Endodermal cell (in vitro differentiated cells): ENCODE measurements at regions not wholly inside any gene's neighbourhood (a gene's known extent, or its start where the extent isn't known, plus 50 kb on each side); places are given as distances from the start of the nearest gene placed in this dataset.

Source experiments
- DNase-seq: peaks from one replicate; pipeline ENCODE4 v3.0.0-alpha.2; 2017
- H3K27ac ChIP-seq: 2 replicates; pipeline ENCODE4 v1.5.1; 2013; ENCODE audit warnings: mild to moderate bottlenecking, low read depth, low read length, moderate library complexity
- H3K27me3 ChIP-seq: 2 replicates; pipeline ENCODE4 v1.6.1; 2013; ENCODE audit warnings: mild to moderate bottlenecking, low read length, moderate library complexity; ENCODE audit not compliant: insufficient read depth, control insufficient read depth, poor library complexity, severe bottlenecking
- H3K36me3 ChIP-seq: 2 replicates; pipeline ENCODE4 v1.7.0; 2013; ENCODE audit warnings: mild to moderate bottlenecking, low read length, moderate library complexity; ENCODE audit not compliant: control insufficient read depth, insufficient read depth
- H3K4me1 ChIP-seq: one replicate; pipeline ENCODE4 v1.7.0; 2013; ENCODE audit warnings: low read length; ENCODE audit not compliant: control insufficient read depth, insufficient read depth
- H3K4me3 ChIP-seq: 2 replicates; pipeline ENCODE4 v1.5.1; 2013; ENCODE audit warnings: mild to moderate bottlenecking, low read length, moderate library complexity
- H3K9ac ChIP-seq: 2 replicates; pipeline ENCODE4 v1.6.1; 2013; ENCODE audit warnings: mild to moderate bottlenecking, low read length, moderate library complexity; ENCODE audit not compliant: poor library complexity, severe bottlenecking; ENCODE audit errors: extremely low read depth
- H3K9me3 ChIP-seq: 2 replicates; pipeline ENCODE4 v1.6.1; 2013; ENCODE audit warnings: mild to moderate bottlenecking, low read length, moderate library complexity; ENCODE audit not compliant: control insufficient read depth
- H3K27ac Mint-ChIP-seq: 2 replicates; pipeline ENCODE4 v1.8.0; 2020; ENCODE audit warnings: mixed read lengths
- H3K27me3 Mint-ChIP-seq: 2 replicates; pipeline ENCODE4 v1.8.0; 2021; ENCODE audit warnings: mild to moderate bottlenecking, mixed read lengths; ENCODE audit not compliant: insufficient read depth
- H3K36me3 Mint-ChIP-seq: 2 replicates; pipeline ENCODE4 v1.8.0; 2020; ENCODE audit warnings: low read depth, mixed read lengths
- H3K4me1 Mint-ChIP-seq: 2 replicates; pipeline ENCODE4 v1.8.0; 2020; ENCODE audit warnings: mixed read lengths
- H3K4me3 Mint-ChIP-seq: 2 replicates; pipeline ENCODE4 v1.8.0; 2020; ENCODE audit warnings: mild to moderate bottlenecking, moderate library complexity, mixed read lengths
- H3K9me3 Mint-ChIP-seq: 2 replicates; pipeline ENCODE4 v1.8.0; 2020; ENCODE audit warnings: mild to moderate bottlenecking, mixed read lengths
- WGBS, 2 experiments: methylation state at CpG; one replicate each; pipeline versions ENCODE4 v1.1.5 to v1.1.7; 2013; ENCODE audit warnings: missing lambda C conversion rate in 2 of 2, mixed read lengths in 1 of 2; ENCODE audit not compliant: insufficient coverage in 1 of 2, insufficient read length in 1 of 2; 5-methylcytosine and 5-hydroxymethylcytosine counted together
- TF ChIP-seq, protein P1 (sequence below): fragments of 200-600 bp; sonication (generic); conservative IDR thresholded peaks from 2 replicates; pipeline ENCODE4 v1.5.0; 2021; ENCODE audit warnings: antibody characterized with exemption, mild to moderate bottlenecking

DNA sequence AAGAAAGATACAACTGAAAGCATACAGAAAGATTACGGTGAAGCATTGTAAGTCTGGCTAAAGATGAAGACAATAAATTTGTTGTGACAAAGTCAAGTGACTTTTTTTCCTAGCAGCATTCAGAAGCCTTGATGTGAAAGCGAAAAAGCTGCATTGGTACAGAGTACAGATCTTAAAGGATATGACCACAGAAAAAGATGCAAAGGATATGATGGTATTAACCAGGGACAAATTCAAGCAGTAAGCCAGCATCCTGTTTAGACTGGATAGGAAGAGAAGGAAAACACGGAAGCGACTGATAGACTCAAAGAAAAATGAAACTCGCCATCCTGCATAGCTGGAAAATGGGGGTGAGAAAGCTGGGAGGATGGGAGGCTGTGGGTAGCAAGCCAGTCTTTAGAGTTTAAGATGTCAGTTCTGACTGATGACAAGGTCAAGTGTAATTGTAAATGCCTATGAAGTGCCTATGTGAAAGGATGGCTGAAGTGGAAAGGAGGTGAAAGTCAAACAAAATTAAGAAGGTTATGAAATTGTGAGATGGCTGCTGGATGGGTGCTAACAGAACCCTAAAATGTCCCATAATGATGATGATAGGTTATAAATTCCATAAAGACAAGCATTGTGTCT lies 92.4 kb downstream of the PHLDA1 start:
- H3K27ac Mint-ChIP-seq, result no peak overlapping the region
- H3K36me3 Mint-ChIP-seq, result peaks cover 2% of the 10 kb centered on the region
- Histone ChIP-seq H3K4me1 (peaks cover 3% of the 10 kb centered on the region), H3K4me3 (no peak overlapping the region), H3K36me3 (no peaks in the 10 kb centered on the region), H3K27me3 (no peaks in the 10 kb centered on the region), H3K9me3 (peaks cover 5% of the 10 kb centered on the region), H3K9ac (no peak overlapping the region), H3K27ac (no peak overlapping the region)
- no peaks in the 10 kb centered on the region for H3K27me3 Mint-ChIP-seq
- TF ChIP-seq, protein P1, sequence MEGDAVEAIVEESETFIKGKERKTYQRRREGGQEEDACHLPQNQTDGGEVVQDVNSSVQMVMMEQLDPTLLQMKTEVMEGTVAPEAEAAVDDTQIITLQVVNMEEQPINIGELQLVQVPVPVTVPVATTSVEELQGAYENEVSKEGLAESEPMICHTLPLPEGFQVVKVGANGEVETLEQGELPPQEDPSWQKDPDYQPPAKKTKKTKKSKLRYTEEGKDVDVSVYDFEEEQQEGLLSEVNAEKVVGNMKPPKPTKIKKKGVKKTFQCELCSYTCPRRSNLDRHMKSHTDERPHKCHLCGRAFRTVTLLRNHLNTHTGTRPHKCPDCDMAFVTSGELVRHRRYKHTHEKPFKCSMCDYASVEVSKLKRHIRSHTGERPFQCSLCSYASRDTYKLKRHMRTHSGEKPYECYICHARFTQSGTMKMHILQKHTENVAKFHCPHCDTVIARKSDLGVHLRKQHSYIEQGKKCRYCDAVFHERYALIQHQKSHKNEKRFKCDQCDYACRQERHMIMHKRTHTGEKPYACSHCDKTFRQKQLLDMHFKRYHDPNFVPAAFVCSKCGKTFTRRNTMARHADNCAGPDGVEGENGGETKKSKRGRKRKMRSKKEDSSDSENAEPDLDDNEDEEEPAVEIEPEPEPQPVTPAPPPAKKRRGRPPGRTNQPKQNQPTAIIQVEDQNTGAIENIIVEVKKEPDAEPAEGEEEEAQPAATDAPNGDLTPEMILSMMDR, result no peak
- peaks cover 18% of the 10 kb centered on the region for H3K9me3 Mint-ChIP-seq
- H3K4me1 Mint-ChIP-seq, result peaks cover 14% of the 10 kb centered on the region
- H3K4me3 Mint-ChIP-seq, result no peak overlapping the region
- no peak for DNase-seq
- 92 to 100% methylated on average over 5 of the region's 5 CpGs for WGBS, 2 experiments

DNA sequence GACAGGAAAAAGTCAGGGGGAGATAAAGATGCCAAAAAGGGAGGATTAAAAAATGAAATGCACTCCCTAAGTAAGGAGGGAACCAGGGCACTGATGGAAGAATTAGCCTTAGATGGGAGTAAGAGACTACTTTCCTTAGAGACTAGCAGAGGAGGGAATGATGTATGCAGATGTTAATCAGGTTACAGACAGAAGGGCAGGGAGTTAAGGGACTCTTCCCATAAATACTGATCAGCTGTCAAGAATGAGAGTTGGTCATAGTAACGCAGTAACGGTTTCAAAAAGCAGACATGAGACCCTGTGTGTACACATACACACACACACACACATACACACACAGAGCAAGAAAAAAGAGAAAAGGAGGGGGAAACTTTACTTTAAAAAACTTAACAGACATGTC lies 93.4 kb downstream of the PHLDA1 start:
- Histone ChIP-seq H3K36me3 (no peaks in the 10 kb centered on the region), H3K4me1 (no peaks in the 10 kb centered on the region), H3K4me3 (no peak overlapping the region), H3K27ac (no peak overlapping the region), H3K9ac (no peak overlapping the region), H3K9me3 (peaks cover 5% of the 10 kb centered on the region), H3K27me3 (no peaks in the 10 kb centered on the region)
- H3K9me3 Mint-ChIP-seq, result peaks cover 15% of the 10 kb centered on the region
- TF ChIP-seq, protein P1, result no peak
- H3K27ac Mint-ChIP-seq, result no peak overlapping the region
- no peaks in the 10 kb centered on the region for H3K27me3 Mint-ChIP-seq
- no peak for DNase-seq
- peaks cover 2% of the 10 kb centered on the region for H3K36me3 Mint-ChIP-seq
- peaks cover 12% of the 10 kb centered on the region for H3K4me1 Mint-ChIP-seq
- WGBS, 2 experiments, result 94% methylated on average over 2 of the region's 2 CpGs; no CpG with 5 or more reads in 1 of the 2 experiments
- no peak overlapping the region for H3K4me3 Mint-ChIP-seq

DNA sequence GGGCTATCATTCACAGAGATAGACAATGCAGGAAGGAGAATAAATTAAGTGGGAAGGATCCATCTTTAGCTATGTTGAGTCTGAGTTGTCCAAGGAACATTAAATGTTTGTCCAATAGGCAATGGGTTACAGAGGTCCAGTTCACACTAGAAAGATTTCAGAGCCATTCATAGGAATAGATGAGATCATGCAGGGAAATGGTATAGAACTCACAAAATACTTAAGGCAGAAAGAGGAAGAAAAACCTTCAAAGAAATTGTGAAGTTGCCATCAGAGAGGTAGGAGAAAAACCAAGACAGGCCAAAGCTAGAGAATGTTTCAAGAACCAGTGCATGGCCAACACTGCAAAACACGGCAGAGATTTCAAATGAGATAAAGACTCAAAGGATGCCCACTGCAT lies 94.1 kb downstream of the PHLDA1 start:
- Histone ChIP-seq H3K27me3 (no peaks in the 10 kb centered on the region), H3K9me3 (peaks cover 5% of the 10 kb centered on the region), H3K4me1 (no peaks in the 10 kb centered on the region), H3K4me3 (no peak overlapping the region), H3K36me3 (no peaks in the 10 kb centered on the region), H3K27ac (no peak overlapping the region), H3K9ac (no peak overlapping the region)
- H3K27me3 Mint-ChIP-seq, result no peaks in the 10 kb centered on the region
- peaks cover 12% of the 10 kb centered on the region for H3K9me3 Mint-ChIP-seq
- H3K4me3 Mint-ChIP-seq, result no peak overlapping the region
- no peak for DNase-seq
- peaks cover 18% of the 10 kb centered on the region for H3K4me1 Mint-ChIP-seq
- 80 to 92% methylated on average over 1 of the region's 1 CpG for WGBS, 2 experiments
- H3K27ac Mint-ChIP-seq, result no peak overlapping the region
- TF ChIP-seq, protein P1, result no peak
- H3K36me3 Mint-ChIP-seq, result peaks cover 2% of the 10 kb centered on the region
